ENCODE measurements at regions not wholly inside any gene's neighbourhood (a gene's known extent, or its start where the extent isn't known, plus 50 kb on each side); places are given as distances from the start of the nearest gene placed in this dataset.

GRCh38 chr3:46114323-46114988 is 87.2 kb upstream of the XCR1 start:
- TF ChIP-seq, protein P1, sequence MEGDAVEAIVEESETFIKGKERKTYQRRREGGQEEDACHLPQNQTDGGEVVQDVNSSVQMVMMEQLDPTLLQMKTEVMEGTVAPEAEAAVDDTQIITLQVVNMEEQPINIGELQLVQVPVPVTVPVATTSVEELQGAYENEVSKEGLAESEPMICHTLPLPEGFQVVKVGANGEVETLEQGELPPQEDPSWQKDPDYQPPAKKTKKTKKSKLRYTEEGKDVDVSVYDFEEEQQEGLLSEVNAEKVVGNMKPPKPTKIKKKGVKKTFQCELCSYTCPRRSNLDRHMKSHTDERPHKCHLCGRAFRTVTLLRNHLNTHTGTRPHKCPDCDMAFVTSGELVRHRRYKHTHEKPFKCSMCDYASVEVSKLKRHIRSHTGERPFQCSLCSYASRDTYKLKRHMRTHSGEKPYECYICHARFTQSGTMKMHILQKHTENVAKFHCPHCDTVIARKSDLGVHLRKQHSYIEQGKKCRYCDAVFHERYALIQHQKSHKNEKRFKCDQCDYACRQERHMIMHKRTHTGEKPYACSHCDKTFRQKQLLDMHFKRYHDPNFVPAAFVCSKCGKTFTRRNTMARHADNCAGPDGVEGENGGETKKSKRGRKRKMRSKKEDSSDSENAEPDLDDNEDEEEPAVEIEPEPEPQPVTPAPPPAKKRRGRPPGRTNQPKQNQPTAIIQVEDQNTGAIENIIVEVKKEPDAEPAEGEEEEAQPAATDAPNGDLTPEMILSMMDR (IDR thresholded peaks at IDR 0.05): no peak
- no peak for TF ChIP-seq EP300 (IDR thresholded peaks at IDR 0.05)
